GM12865 (cell line): ENCODE measurements at regions not wholly inside any gene's neighbourhood (a gene's known extent, or its start where the extent isn't known, plus 50 kb on each side); places are given as distances from the start of the nearest gene placed in this dataset.

Experiments
- DNase-seq: peaks from one replicate; pipeline ENCODE4 v3.0.0; 2010; ENCODE audit warnings: low read depth
- H3K4me3 ChIP-seq: 2 replicates; pipeline ENCODE4 v1.5.1; 2011; ENCODE audit warnings: mild to moderate bottlenecking, low read depth, low read length, control low read depth
- CTCF ChIP-seq: IDR thresholded peaks from 2 replicates; pipeline ENCODE4 v1.5.1; 2011; ENCODE audit warnings: low read length, control low read depth, low read depth, inconsistent platforms; ENCODE audit not compliant: insufficient read depth; ENCODE audit errors: missing control alignments

- no peak for TF ChIP-seq CTCF
- H3K4me3 ChIP-seq = no peak overlapping the region
- no peak for DNase-seq
Measured at GRCh38 chr14:80146941-80147340, 64.4 kb downstream of the DIO2 start.

- H3K4me3 ChIP-seq = no peak overlapping the region
- peak; percentile 2 for DNase-seq
- TF ChIP-seq CTCF = no peak
Measured at GRCh38 chr14:80136358-80136757, 74.9 kb downstream of the DIO2 start.

GRCh38 chr14:80135305-80136088 is 75.8 kb downstream of the DIO2 start:
- no peak for DNase-seq
- no peak for TF ChIP-seq CTCF
- H3K4me3 ChIP-seq = no peak overlapping the region

- TF ChIP-seq CTCF = no peak
- no peak for DNase-seq
- no peak overlapping the region for H3K4me3 ChIP-seq
Measured at GRCh38 chr14:80134321-80134720, 77.0 kb downstream of the DIO2 start.

- TF ChIP-seq CTCF = no peak
- H3K4me3 ChIP-seq = no peak overlapping the region
- DNase-seq = no peak
Measured at GRCh38 chr14:80133457-80133856, 77.8 kb downstream of the DIO2 start.

- no peak for TF ChIP-seq CTCF
- H3K4me3 ChIP-seq = no peak overlapping the region
- no peak for DNase-seq
Measured at GRCh38 chr14:80127466-80127865, 83.8 kb downstream of the DIO2 start.

GRCh38 chr14:80124794-80125193 is 86.5 kb downstream of the DIO2 start:
- no peak for DNase-seq
- H3K4me3 ChIP-seq = no peak overlapping the region
- TF ChIP-seq CTCF = no peak
